Putamen (tissue), 1 donor: ENCODE measurements at regions not wholly inside any gene's neighbourhood (a gene's known extent, or its start where the extent isn't known, plus 50 kb on each side); places are given as distances from the start of the nearest gene placed in this dataset.

Experiments
- DNase-seq: peaks from one replicate; pipeline ENCODE4 v3.0.0-alpha.2; 2016; ENCODE audit warnings: low spot score

GRCh38 chr18:43649649-43650357, 372.5 kb upstream of the SYT4 start:
- no peak for DNase-seq

- no peak for DNase-seq
Measured at GRCh38 chr18:43650426-43650825, 373.1 kb upstream of the SYT4 start.

- no peak for DNase-seq
Measured at GRCh38 chr18:43651057-43651456, 373.8 kb upstream of the SYT4 start.

GRCh38 chr18:43656547-43656946, 379.3 kb upstream of the SYT4 start:
- no peak for DNase-seq

- DNase-seq: no peak
Measured at GRCh38 chr18:43661570-43661969, 384.3 kb upstream of the SYT4 start.

GRCh38 chr18:43662657-43663056, 385.4 kb upstream of the SYT4 start:
- DNase-seq: no peak

GRCh38 chr18:43663159-43663558, 385.9 kb upstream of the SYT4 start:
- DNase-seq: no peak

GRCh38 chr18:43664487-43665008, 387.3 kb upstream of the SYT4 start:
- DNase-seq: no peak

- no peak for DNase-seq
Measured at GRCh38 chr18:43665105-43665788, 388.0 kb upstream of the SYT4 start.

- no peak for DNase-seq
Measured at GRCh38 chr18:43668866-43669265, 391.6 kb upstream of the SYT4 start.

- no peak for DNase-seq
Measured at GRCh38 chr18:43671431-43671830, 394.1 kb upstream of the SYT4 start.

- no peak for DNase-seq
Measured at GRCh38 chr18:43680096-43680495, 402.8 kb upstream of the SYT4 start.

GRCh38 chr18:43681661-43682060, 404.4 kb upstream of the SYT4 start:
- DNase-seq: no peak

GRCh38 chr18:43682196-43682595, 404.9 kb upstream of the SYT4 start:
- DNase-seq: no peak

GRCh38 chr18:43686709-43687108, 409.4 kb upstream of the SYT4 start:
- DNase-seq: no peak

GRCh38 chr18:43692099-43692690, 414.9 kb upstream of the SYT4 start:
- no peak for DNase-seq

- no peak for DNase-seq
Measured at GRCh38 chr18:43702399-43702798, 425.1 kb upstream of the SYT4 start.

GRCh38 chr18:43703050-43703449, 425.8 kb upstream of the SYT4 start:
- DNase-seq: no peak

GRCh38 chr18:43705850-43706249, 428.6 kb upstream of the SYT4 start:
- no peak for DNase-seq

- no peak for DNase-seq
Measured at GRCh38 chr18:43710135-43710534, 432.8 kb upstream of the SYT4 start.

GRCh38 chr18:43714343-43715010, 437.2 kb upstream of the SYT4 start:
- no peak for DNase-seq

GRCh38 chr18:43719267-43719795, 442.0 kb upstream of the SYT4 start:
- no peak for DNase-seq
